IMR-90 (cell line): ENCODE measurements at regions not wholly inside any gene's neighbourhood (a gene's known extent, or its start where the extent isn't known, plus 50 kb on each side); places are given as distances from the start of the nearest gene placed in this dataset.

ENCODE experiments used
- ATAC-seq: fragments of 200-7000 bp; cut with Tn5 transposase; 2 replicates; pipeline ENCODE4 v1.9.1; 2020; ENCODE audit warnings: low read depth, mild to moderate bottlenecking, moderate library complexity
- BruUV-seq: library from RNA; stranded (reverse); fragments of 400-500 nt; replicated peaks from 2 replicates; lab custom pipeline; 2021; lab: Mats Ljungman, UMichigan
- CTCF ChIA-PET: fragments of 300-600 bp; formaldehyde crosslinking; extraction: SDS; loops from one replicate; lab custom pipeline; 2021; ENCODE audit warnings: antibody characterized with exemption; lab: Yijun Ruan, JAX
- POLR2A ChIA-PET: fragments of 300-600 bp; sonication (Branson Sonifier 250); formaldehyde crosslinking; loops from one replicate; lab custom pipeline; 2022; ENCODE audit warnings: antibody characterized with exemption; ENCODE audit not compliant: unreplicated experiment; lab: Charles Lee
- DNase-seq: peaks from one replicate; pipeline ENCODE4 v3.0.0; 2013
- H2AFZ ChIP-seq: replicated peaks from 2 replicates; pipeline ENCODE3; 2013; ENCODE audit warnings: low read length, mild to moderate bottlenecking; ENCODE audit not compliant: poor library complexity
- H2AK5ac ChIP-seq: 2 replicates; pipeline ENCODE4 v1.6.1; 2013; ENCODE audit warnings: low read depth, low read length, inconsistent platforms
- H2AK9ac ChIP-seq: replicated peaks from 2 replicates; pipeline ENCODE3; 2013; ENCODE audit warnings: mild to moderate bottlenecking, low read depth, low read length, moderate library complexity; ENCODE audit not compliant: poor library complexity
- H2BK120ac ChIP-seq: 2 replicates; pipeline ENCODE4 v1.6.1; 2013; ENCODE audit warnings: low read depth, low read length, inconsistent platforms
- H2BK15ac ChIP-seq: 3 replicates; pipeline ENCODE4 v1.6.1; 2013; ENCODE audit warnings: low read depth, low read length, inconsistent platforms
- H2BK20ac ChIP-seq: 2 replicates; pipeline ENCODE4 v1.6.1; 2013; ENCODE audit warnings: low read depth, mild to moderate bottlenecking, inconsistent platforms, low read length, moderate library complexity
- H2BK5ac ChIP-seq: 2 replicates; pipeline ENCODE4 v1.6.1; 2013; ENCODE audit warnings: mild to moderate bottlenecking, low read depth, low read length, inconsistent platforms; ENCODE audit not compliant: poor library complexity, severe bottlenecking
- H3K14ac ChIP-seq: replicated peaks from 2 replicates; pipeline ENCODE4 v1.6.1; 2013; ENCODE audit warnings: low read depth, low read length, inconsistent platforms
- H3K18ac ChIP-seq: 2 replicates; pipeline ENCODE4 v1.6.1; 2013; ENCODE audit warnings: low read depth, low read length, control low read depth
- H3K23ac ChIP-seq: 2 replicates; pipeline ENCODE4 v1.6.1; 2013; ENCODE audit warnings: low read depth, low read length, inconsistent platforms
- H3K27ac ChIP-seq: 2 replicates; pipeline ENCODE4 v1.5.1; 2013; ENCODE audit warnings: mild to moderate bottlenecking, control low read depth, low read length; ENCODE audit not compliant: insufficient read depth
- H3K27me3 ChIP-seq: 2 replicates; pipeline ENCODE4 v1.6.1; 2013; ENCODE audit warnings: low read length; ENCODE audit not compliant: control insufficient read depth, insufficient read depth
- H3K36me3 ChIP-seq: 2 replicates; pipeline ENCODE4 v1.6.1; 2013; ENCODE audit warnings: low read length, mixed read lengths; ENCODE audit not compliant: control insufficient read depth, insufficient read depth
- H3K4ac ChIP-seq: 2 replicates; pipeline ENCODE4 v1.6.1; 2013; ENCODE audit warnings: low read depth, low read length, inconsistent platforms
- H3K4me1 ChIP-seq: 2 replicates; pipeline ENCODE4 v1.6.1; 2013; ENCODE audit warnings: low read length, mixed read lengths; ENCODE audit not compliant: control insufficient read depth, insufficient read depth
- H3K4me2 ChIP-seq: 2 replicates; pipeline ENCODE4 v1.6.1; 2013; ENCODE audit warnings: low read depth, mild to moderate bottlenecking, control low read depth, low read length, moderate library complexity
- H3K4me3 ChIP-seq: 2 replicates; pipeline ENCODE4 v1.5.1; 2013; ENCODE audit warnings: low read depth, mild to moderate bottlenecking, control low read depth, low read length, moderate library complexity; ENCODE audit not compliant: insufficient read depth
- H3K56ac ChIP-seq: 2 replicates; pipeline ENCODE4 v1.6.1; 2013; ENCODE audit warnings: low read length, inconsistent platforms; ENCODE audit not compliant: insufficient read depth; ENCODE audit errors: extremely low read depth
- H3K79me1 ChIP-seq, 2 experiments: 2 replicates each; pipeline ENCODE4 v1.6.1; 2013; ENCODE audit warnings: low read length in 2 of 2, inconsistent platforms in 1 of 2, low read depth in 1 of 2
- H3K9ac ChIP-seq: 2 replicates; pipeline ENCODE4 v1.6.1; 2013; ENCODE audit warnings: low read depth, low read length, control low read depth
- H3K9me1 ChIP-seq: 2 replicates; pipeline ENCODE4 v1.6.1; 2013; ENCODE audit warnings: low read length, inconsistent platforms; ENCODE audit not compliant: insufficient read depth
- H3K9me3 ChIP-seq: 2 replicates; pipeline ENCODE4 v1.6.1; 2013; ENCODE audit warnings: low read length; ENCODE audit not compliant: control insufficient read depth, insufficient read depth
- H4K20me1 ChIP-seq: 2 replicates; pipeline ENCODE4 v1.6.1; 2013; ENCODE audit warnings: low read length, inconsistent platforms; ENCODE audit not compliant: insufficient read depth
- H4K5ac ChIP-seq: 2 replicates; pipeline ENCODE4 v1.6.1; 2013; ENCODE audit warnings: mild to moderate bottlenecking, low read depth, low read length, control low read depth
- H4K8ac ChIP-seq, 2 experiments: 2 replicates each; pipeline ENCODE4 v1.6.1; 2013; ENCODE audit warnings: low read depth in 2 of 2, low read length in 2 of 2, control low read depth in 1 of 2, inconsistent platforms in 1 of 2
- H4K91ac ChIP-seq: 2 replicates; pipeline ENCODE4 v1.6.1; 2013; ENCODE audit warnings: low read depth, low read length, inconsistent platforms; ENCODE audit not compliant: insufficient read depth
- BHLHE40 ChIP-seq: fragments of 150-350 bp; IDR thresholded peaks from 2 replicates; pipeline ENCODE4 v1.6.1; 2016; ENCODE audit warnings: mild to moderate bottlenecking, low read depth, low read length
- CHD1 ChIP-seq: IDR thresholded peaks from 2 replicates; pipeline ENCODE4 v1.6.1; 2012; ENCODE audit warnings: low read depth, low read length, improper control_type of control experiment
- ELK1 ChIP-seq: fragments of 150-350 bp; IDR thresholded peaks from 2 replicates; pipeline ENCODE4 v1.6.1; 2016; ENCODE audit warnings: low read depth, mild to moderate bottlenecking, low read length, moderate library complexity, borderline replicate concordance
- FOS ChIP-seq: fragments of 150-350 bp; IDR thresholded peaks from 2 replicates; pipeline ENCODE4 v1.6.1; 2016; ENCODE audit warnings: low read depth, low read length
- MAFK ChIP-seq: IDR thresholded peaks from 2 replicates; pipeline ENCODE4 v1.6.1; 2012; ENCODE audit warnings: low read depth, low read length, improper control_type of control experiment
- MAZ ChIP-seq: IDR thresholded peaks from 2 replicates; pipeline ENCODE4 v1.6.1; 2012; ENCODE audit warnings: low read depth, mild to moderate bottlenecking, low read length, improper control_type of control experiment, moderate library complexity, borderline replicate concordance
- MXI1 ChIP-seq: IDR thresholded peaks from 2 replicates; pipeline ENCODE4 v1.6.1; 2012; ENCODE audit warnings: low read depth, mild to moderate bottlenecking, low read length, moderate library complexity, borderline replicate concordance
- POLR2A ChIP-seq: IDR thresholded peaks from 2 replicates; pipeline ENCODE4 v1.6.1; 2012; ENCODE audit warnings: mild to moderate bottlenecking, low read depth, low read length
- RAD21 ChIP-seq: IDR thresholded peaks from 2 replicates; pipeline ENCODE4 v1.6.1; 2012; ENCODE audit warnings: low read length, improper control_type of control experiment
- RCOR1 ChIP-seq: IDR thresholded peaks from 2 replicates; pipeline ENCODE4 v1.6.1; 2012; ENCODE audit warnings: mild to moderate bottlenecking, low read length, improper control_type of control experiment; ENCODE audit not compliant: insufficient replicate concordance
- RFX5 ChIP-seq: IDR thresholded peaks from 2 replicates; pipeline ENCODE4 v1.8.0; 2012; ENCODE audit warnings: low read depth, mild to moderate bottlenecking, low read length, moderate library complexity
- SMC3 ChIP-seq: fragments of 150-350 bp; IDR thresholded peaks from 2 replicates; pipeline ENCODE4 v1.6.1; 2016; ENCODE audit warnings: low read depth, mild to moderate bottlenecking, antibody characterized with exemption, low read length, moderate library complexity
- USF2 ChIP-seq: fragments of 150-350 bp; IDR thresholded peaks from 2 replicates; pipeline ENCODE4 v1.6.1; 2017; ENCODE audit warnings: mild to moderate bottlenecking, antibody characterized with exemption, low read length, low read depth
- WGBS, 2 experiments: methylation state at CpG; one replicate each; pipeline versions ENCODE4 v1.1.5 to v1.1.7; 2013; ENCODE audit warnings: missing lambda C conversion rate in 2 of 2; ENCODE audit not compliant: insufficient read length in 1 of 2; ENCODE audit errors: extremely low coverage in 2 of 2; 5-methylcytosine and 5-hydroxymethylcytosine counted together
- dilution Hi-C: fragments of 300-500 bp; cut with HindIII; formaldehyde crosslinking; loops from one replicate; pipeline ENCODE4 v1.14.3; 2018; ENCODE audit warnings: low sequenced_read_pairs; ENCODE audit not compliant: unreplicated experiment
- in situ Hi-C: fragments of 300-500 bp; cut with MboI; formaldehyde crosslinking; loops from 3 replicates; pipeline ENCODE4 v1.14.3; 2019; ENCODE audit warnings: low sequenced_read_pairs, inconsistent platforms, mixed read lengths
- intact Hi-C: fragments of 100-400 bp; cut with micrococcal nuclease; formaldehyde crosslinking; loops from 2 replicates; pipeline ENCODE4 v1.10.0; 2022

DNA sequence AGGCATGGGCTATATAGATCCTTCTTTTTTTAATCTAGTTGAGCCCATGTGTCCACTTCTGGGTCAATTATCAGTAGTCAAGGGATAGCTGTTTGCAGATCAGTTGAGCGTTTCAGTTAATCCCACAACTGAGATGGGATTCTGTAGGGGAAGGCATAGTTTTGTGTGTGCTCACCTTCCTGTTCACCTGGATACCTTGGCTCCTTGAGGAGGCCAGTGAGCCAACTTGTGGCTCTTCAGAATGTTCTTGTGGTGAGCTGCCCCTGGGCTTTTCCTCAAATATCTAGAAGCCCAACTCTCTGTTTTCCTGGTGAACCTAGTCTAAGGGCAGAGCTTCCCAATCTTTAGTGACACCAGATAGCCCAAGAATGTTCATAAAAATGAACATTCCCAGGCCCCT, 302.9 kb upstream of the TBX3 start:
- Histone ChIP-seq H3K14ac (no peak overlapping the region), H3K56ac (no peak overlapping the region), H2BK20ac (no peak overlapping the region), H3K79me1 (no peaks in the 10 kb centered on the region), H2BK15ac (no peak overlapping the region), H2BK120ac (no peak overlapping the region), H3K4me2 (no peak overlapping the region), H2BK5ac (no peak overlapping the region), H3K27me3 (no peaks in the 10 kb centered on the region), H3K36me3 (no peaks in the 10 kb centered on the region), H2AK9ac (no peak overlapping the region), H3K9ac (no peak overlapping the region), H3K4ac (no peak overlapping the region), H3K4me1 (peaks cover 2% of the 10 kb centered on the region; the same call in 1 of the 2 replicates), H2AK5ac (no peak overlapping the region), H3K4me3 (no peak overlapping the region), H4K8ac (no peak overlapping the region), H3K23ac (no peak overlapping the region), H4K20me1 (no peaks in the 10 kb centered on the region), H3K9me3 (0 out of 2 replicates have a peak, but pooled peaks cover 2% of the 10 kb centered on the region), H2AFZ (no peak overlapping the region), H3K9me1 (no peaks in the 10 kb centered on the region), H3K18ac (no peak overlapping the region), H4K91ac (no peak overlapping the region), H3K27ac (no peak overlapping the region), H4K5ac (no peak overlapping the region)
- TF ChIP-seq POLR2A (no peak), RAD21 (no peak), FOS (no peak), MAFK (no peak), CHD1 (no peak), RCOR1 (no peak), USF2 (no peak), RFX5 (no peak), MAZ (no peak), BHLHE40 (no peak), ELK1 (no peak), SMC3 (no peak), MXI1 (no peak)
- dilution Hi-C loops: no loop called here
- DNase-seq (no peak), ATAC-seq (no peak)
- BruUV-seq: no TSS peak
- intact Hi-C loops: no loop called here
- CTCF ChIA-PET: no interaction called here
- no CpG with 5 or more reads among the region's 1 CpG for WGBS, 2 experiments
- POLR2A ChIA-PET: no interaction called here
- in situ Hi-C loops: no loop called here
